ENCODE measurements at regions not wholly inside any gene's neighbourhood (a gene's known extent, or its start where the extent isn't known, plus 50 kb on each side); places are given as distances from the start of the nearest gene placed in this dataset.

DNA sequence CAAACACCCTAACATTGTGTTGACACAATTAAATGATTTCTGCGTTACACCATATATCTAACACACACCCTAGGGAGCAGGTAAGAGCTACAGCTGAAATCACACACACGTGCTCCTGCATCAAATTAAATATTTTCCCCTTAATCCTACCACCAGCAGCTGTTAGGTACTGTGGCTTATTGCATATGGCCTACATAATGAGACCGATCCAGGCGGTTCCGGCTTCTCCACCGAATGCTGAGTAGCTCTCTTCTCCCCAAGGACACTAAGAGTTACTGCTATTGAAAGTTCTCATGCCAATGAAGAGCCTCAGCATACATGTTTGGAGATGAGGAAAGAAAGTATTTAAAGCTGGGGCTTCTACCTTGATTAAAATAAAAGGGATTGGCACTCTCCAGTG is 472.2 kb upstream of the STXBP6 start:
- TF ChIP-seq, protein P1, sequence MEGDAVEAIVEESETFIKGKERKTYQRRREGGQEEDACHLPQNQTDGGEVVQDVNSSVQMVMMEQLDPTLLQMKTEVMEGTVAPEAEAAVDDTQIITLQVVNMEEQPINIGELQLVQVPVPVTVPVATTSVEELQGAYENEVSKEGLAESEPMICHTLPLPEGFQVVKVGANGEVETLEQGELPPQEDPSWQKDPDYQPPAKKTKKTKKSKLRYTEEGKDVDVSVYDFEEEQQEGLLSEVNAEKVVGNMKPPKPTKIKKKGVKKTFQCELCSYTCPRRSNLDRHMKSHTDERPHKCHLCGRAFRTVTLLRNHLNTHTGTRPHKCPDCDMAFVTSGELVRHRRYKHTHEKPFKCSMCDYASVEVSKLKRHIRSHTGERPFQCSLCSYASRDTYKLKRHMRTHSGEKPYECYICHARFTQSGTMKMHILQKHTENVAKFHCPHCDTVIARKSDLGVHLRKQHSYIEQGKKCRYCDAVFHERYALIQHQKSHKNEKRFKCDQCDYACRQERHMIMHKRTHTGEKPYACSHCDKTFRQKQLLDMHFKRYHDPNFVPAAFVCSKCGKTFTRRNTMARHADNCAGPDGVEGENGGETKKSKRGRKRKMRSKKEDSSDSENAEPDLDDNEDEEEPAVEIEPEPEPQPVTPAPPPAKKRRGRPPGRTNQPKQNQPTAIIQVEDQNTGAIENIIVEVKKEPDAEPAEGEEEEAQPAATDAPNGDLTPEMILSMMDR (conservative IDR thresholded peaks at IDR 0.05 in 1 of 2, IDR thresholded peaks at IDR 0.05 in 1 of 2; ENCODE audit: low read depth in 1 of 2, low read length in 2 of 2): no peak
- no peak for TF ChIP-seq EZH2 (IDR thresholded peaks at IDR 0.05; ENCODE audit: low read length, missing control alignments)

Data from fibroblast of lung (primary cell).